Calu3 (cell line): ENCODE measurements at regions not wholly inside any gene's neighbourhood (a gene's known extent, or its start where the extent isn't known, plus 50 kb on each side); places are given as distances from the start of the nearest gene placed in this dataset.

Experiments
- BruUV-seq: library from RNA; stranded (reverse); fragments of 400-500 nt; replicated peaks from 2 replicates; lab custom pipeline; 2021; lab: Mats Ljungman, UMichigan
- CTCF ChIA-PET: fragments of 300-600 bp; sonication (Branson Sonifier 250); formaldehyde crosslinking; loops from one replicate; lab custom pipeline; 2022; ENCODE audit warnings: antibody characterized with exemption; lab: Charles Lee
- DNase-seq: peaks from one replicate; pipeline ENCODE4 v3.0.0; 2022
- H3K27ac Mint-ChIP-seq: one replicate; pipeline ENCODE4 v1.8.0; 2022; ENCODE audit warnings: mixed read lengths; ENCODE audit not compliant: unreplicated experiment
- H3K27me3 Mint-ChIP-seq: one replicate; pipeline ENCODE4 v1.8.0; 2022; ENCODE audit warnings: mixed read lengths; ENCODE audit not compliant: unreplicated experiment
- H3K36me3 Mint-ChIP-seq: one replicate; pipeline ENCODE4 v1.8.0; 2022; ENCODE audit warnings: mild to moderate bottlenecking, moderate library complexity, mixed read lengths; ENCODE audit not compliant: insufficient read depth, unreplicated experiment
- H3K4me1 Mint-ChIP-seq: one replicate; pipeline ENCODE4 v1.8.0; 2022; ENCODE audit warnings: mild to moderate bottlenecking, low read depth, mixed read lengths; ENCODE audit not compliant: unreplicated experiment
- H3K4me3 Mint-ChIP-seq: one replicate; pipeline ENCODE4 v1.8.0; 2022; ENCODE audit warnings: mild to moderate bottlenecking, low read depth, moderate library complexity, mixed read lengths; ENCODE audit not compliant: unreplicated experiment
- H3K9me3 Mint-ChIP-seq: one replicate; pipeline ENCODE4 v1.8.0; 2022; ENCODE audit warnings: low read depth, mixed read lengths; ENCODE audit not compliant: unreplicated experiment
- CTCF ChIP-seq: fragments of 200-600 bp; IDR thresholded peaks from one replicate; pipeline ENCODE4 v1.8.0; 2022; ENCODE audit warnings: antibody characterized with exemption; ENCODE audit not compliant: unreplicated experiment
- intact Hi-C: fragments of 100-400 bp; cut with micrococcal nuclease; formaldehyde crosslinking; loops from one replicate; pipeline ENCODE4 v1.10.0; 2022; ENCODE audit not compliant: unreplicated experiment

- Mint-ChIP-seq H3K4me1 (no peaks in the 10 kb centered on the region), H3K4me3 (no peak overlapping the region), H3K27me3 (peaks cover 47% of the 10 kb centered on the region), H3K27ac (no peak overlapping the region), H3K9me3 (no peaks in the 10 kb centered on the region), H3K36me3 (no peaks in the 10 kb centered on the region)
- BruUV-seq: no TSS peak
- no peak for DNase-seq
- intact Hi-C loops: no loop called here
- TF ChIP-seq CTCF: no peak
- CTCF ChIA-PET: interaction anchor here (1.2 to 1.3 kb wide), 2 partner anchors 8 to 10 kb away, joined by 3 to 5 read pairs; no protein-coding TSS in a partner anchor
These were observed 92.6 kb upstream of the NPY start for GRCh38 chr7:24191362-24191761.

DNA sequence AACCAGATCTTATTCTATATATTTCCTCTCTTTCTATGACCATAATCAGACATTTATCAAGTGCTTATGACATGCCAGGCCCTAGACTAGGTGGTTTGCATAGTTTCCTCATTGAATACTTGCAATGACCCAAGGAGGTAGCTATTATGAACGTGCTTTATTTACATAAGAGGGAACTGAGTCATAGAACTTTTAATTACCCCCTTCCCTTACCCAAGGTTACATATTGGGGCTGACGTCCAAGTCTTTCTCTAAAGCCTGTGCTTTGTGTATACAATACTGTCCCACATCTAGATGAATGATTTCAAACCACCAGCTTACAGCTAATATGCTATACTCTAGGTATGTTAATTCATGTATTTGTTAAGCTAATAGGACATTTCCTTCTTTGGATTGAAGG lies 91.9 kb upstream of the NPY start:
- TF ChIP-seq CTCF: no peak
- H3K4me1 Mint-ChIP-seq: no peaks in the 10 kb centered on the region
- peaks cover 47% of the 10 kb centered on the region for H3K27me3 Mint-ChIP-seq
- CTCF ChIA-PET: interaction anchor here (0.5 to 1.3 kb wide), 4 partner anchors 9 to 1579 kb away, joined by 3 to 6 read pairs (median 4); no protein-coding TSS in a partner anchor
- no peak overlapping the region for H3K4me3 Mint-ChIP-seq
- H3K9me3 Mint-ChIP-seq: no peaks in the 10 kb centered on the region
- no TSS peak for BruUV-seq
- H3K36me3 Mint-ChIP-seq: no peaks in the 10 kb centered on the region
- no peak for DNase-seq
- intact Hi-C loops: no loop called here
- no peak overlapping the region for H3K27ac Mint-ChIP-seq

GRCh38 chr7:24192691-24193090 lies 91.3 kb upstream of the NPY start:
- CTCF ChIA-PET: interaction anchor here (0.5 to 1.3 kb wide), 3 partner anchors 8 to 1580 kb away, joined by 3 to 6 read pairs (median 3); no protein-coding TSS in a partner anchor
- intact Hi-C loops: no loop called here
- H3K4me1 Mint-ChIP-seq: no peaks in the 10 kb centered on the region
- BruUV-seq: no TSS peak
- DNase-seq: no peak
- peaks cover 41% of the 10 kb centered on the region for H3K27me3 Mint-ChIP-seq
- TF ChIP-seq CTCF: no peak
- no peaks in the 10 kb centered on the region for H3K36me3 Mint-ChIP-seq
- no peaks in the 10 kb centered on the region for H3K9me3 Mint-ChIP-seq
- no peak overlapping the region for H3K27ac Mint-ChIP-seq
- H3K4me3 Mint-ChIP-seq: no peak overlapping the region

DNA sequence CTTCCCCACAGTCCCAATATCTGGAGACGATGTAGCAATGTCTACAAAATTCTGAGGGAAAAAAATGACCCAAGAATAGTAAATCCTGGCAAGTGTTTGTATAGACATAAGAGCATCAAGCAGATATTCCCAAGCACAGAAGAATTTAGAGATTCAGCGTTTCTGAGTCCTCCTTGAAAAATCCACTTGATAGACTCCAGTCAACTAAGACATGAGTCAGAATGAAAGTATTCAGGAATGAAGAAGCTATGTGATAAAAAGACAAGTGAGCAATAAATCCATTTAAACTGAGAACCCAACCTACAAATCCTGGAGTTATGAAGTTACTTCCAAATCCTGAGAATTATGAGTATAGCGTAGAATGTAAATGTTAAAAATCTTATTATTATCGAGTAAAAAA lies 86.1 kb upstream of the NPY start:
- BruUV-seq: no TSS peak
- Mint-ChIP-seq H3K4me1 (no peaks in the 10 kb centered on the region), H3K9me3 (no peaks in the 10 kb centered on the region), H3K27me3 (peaks cover 26% of the 10 kb centered on the region), H3K27ac (no peak overlapping the region), H3K4me3 (no peak overlapping the region), H3K36me3 (no peaks in the 10 kb centered on the region)
- CTCF ChIA-PET: no interaction called here
- no peak for TF ChIP-seq CTCF
- no peak for DNase-seq
- intact Hi-C loops: no loop called here
